ENCODE measurements at regions not wholly inside any gene's neighbourhood (a gene's known extent, or its start where the extent isn't known, plus 50 kb on each side); places are given as distances from the start of the nearest gene placed in this dataset.
"Not testable (repeated sequence)": the region's sequence is repeated elsewhere in the genome, so short reads cannot be mapped to it uniquely, and the experiment has no call there.

- no peak for DNase-seq (ENCODE audit: low read depth in 2 of 2)
Observed at GRCh38 chr21:28877318-28877884, 115.3 kb downstream of the LTN1 start.

- DNase-seq (ENCODE audit: low read depth in 2 of 2): no peak
Observed at GRCh38 chr21:28875078-28875477, 117.6 kb downstream of the LTN1 start.

- no peak for DNase-seq (ENCODE audit: low read depth in 2 of 2)
Observed at GRCh38 chr21:28872218-28872617, 120.5 kb downstream of the LTN1 start.

GRCh38 chr21:28871388-28872010, 121.2 kb downstream of the LTN1 start:
- no peak for DNase-seq (ENCODE audit: low read depth in 2 of 2)

GRCh38 chr21:28867401-28867800, 125.3 kb downstream of the LTN1 start:
- DNase-seq (ENCODE audit: low read depth in 2 of 2): no peak

- no peak for DNase-seq (ENCODE audit: low read depth in 2 of 2)
Observed at GRCh38 chr21:28865488-28866186, 127.0 kb downstream of the LTN1 start.

GRCh38 chr21:28858424-28858823, 134.3 kb downstream of the LTN1 start:
- no peak for DNase-seq (ENCODE audit: low read depth in 2 of 2)

GRCh38 chr21:28857752-28858151, 134.9 kb downstream of the LTN1 start:
- no peak for DNase-seq (ENCODE audit: low read depth in 2 of 2)

- DNase-seq (ENCODE audit: low read depth in 2 of 2): no peak
Observed at GRCh38 chr21:28856588-28857250, 136.0 kb downstream of the LTN1 start.

- DNase-seq (ENCODE audit: low read depth in 2 of 2): no peak
Observed at GRCh38 chr21:28852706-28853105, 140.0 kb downstream of the LTN1 start.

- DNase-seq (ENCODE audit: low read depth in 2 of 2): no peak
Observed at GRCh38 chr21:28851645-28852044, 141.0 kb downstream of the LTN1 start.

GRCh38 chr21:28839237-28839636, 153.4 kb downstream of the LTN1 start:
- DNase-seq (ENCODE audit: low read depth in 2 of 2): not testable (repeated sequence)

- DNase-seq (ENCODE audit: low read depth in 2 of 2): not testable (repeated sequence)
Observed at GRCh38 chr21:28837426-28837825, 155.3 kb downstream of the LTN1 start.

GRCh38 chr21:28836588-28836987, 156.1 kb downstream of the LTN1 start:
- not testable (repeated sequence) for DNase-seq (ENCODE audit: low read depth in 2 of 2)

GRCh38 chr21:28834335-28835238, 158.1 kb downstream of the LTN1 start:
- DNase-seq (ENCODE audit: low read depth in 2 of 2): no peak

- no peak for DNase-seq (ENCODE audit: low read depth in 2 of 2)
Observed at GRCh38 chr21:28833609-28834008, 159.1 kb downstream of the LTN1 start.

GRCh38 chr21:28833182-28833581, 159.5 kb downstream of the LTN1 start:
- no peak for DNase-seq (ENCODE audit: low read depth in 2 of 2)

- no peak for DNase-seq (ENCODE audit: low read depth in 2 of 2)
Observed at GRCh38 chr21:28832715-28833061, 160.0 kb downstream of the LTN1 start.

- no peak for DNase-seq (ENCODE audit: low read depth in 2 of 2)
Observed at GRCh38 chr21:28832013-28832714, 160.5 kb downstream of the LTN1 start.

- no peak for DNase-seq (ENCODE audit: low read depth in 2 of 2)
Observed at GRCh38 chr21:28828981-28829380, 163.7 kb downstream of the LTN1 start.

- no peak for DNase-seq (ENCODE audit: low read depth in 2 of 2)
Observed at GRCh38 chr21:28828021-28828420, 164.7 kb downstream of the LTN1 start.

All from stimulated activated CD8-positive, alpha-beta memory T cell treated with anti-CD3 and anti-CD28 coated beads, Interleukin-2, amount 100 ng/mL, for 48 hours (primary cell).